ENCODE measurements at regions not wholly inside any gene's neighbourhood (a gene's known extent, or its start where the extent isn't known, plus 50 kb on each side); places are given as distances from the start of the nearest gene placed in this dataset.

- Histone ChIP-seq H3K4me1 (ENCODE audit: insufficient read depth, low read length) (no peaks in the 10 kb centered on the region), H3K56ac (ENCODE audit: insufficient read length, low read depth, low read length) (no peak overlapping the region), H4K91ac (ENCODE audit: insufficient read length, low read depth, low read length) (no peak overlapping the region), H3K14ac (ENCODE audit: insufficient read depth, low read length) (no peak overlapping the region), H3K27me3 (ENCODE audit: insufficient read depth, low read length) (no peaks in the 10 kb centered on the region), H4K8ac (replicated peaks; ENCODE audit: insufficient read length, low read depth, low read length) (no peak overlapping the region), H3T11ph (ENCODE audit: low read length) (no peak overlapping the region), H3K79me1 (ENCODE audit: insufficient read depth, low read depth, low read length, poor library complexity, severe bottlenecking) (no peaks in the 10 kb centered on the region), H2BK120ac (ENCODE audit: low read depth, low read length, poor library complexity, severe bottlenecking) (no peak overlapping the region), H3K4ac (ENCODE audit: low read depth, low read length) (no peak overlapping the region), H2BK5ac (ENCODE audit: insufficient read length, low read length) (no peak overlapping the region), H3K9ac (ENCODE audit: extremely low read depth, insufficient read length, low read length) (no peak overlapping the region), H3K27ac (ENCODE audit: insufficient read length, low read depth, low read length) (no peak overlapping the region), H4K20me1 (ENCODE audit: control insufficient read depth, insufficient read depth, insufficient read length) (no peaks in the 10 kb centered on the region), H2BK15ac (ENCODE audit: low read depth, low read length) (no peak overlapping the region), H3K9me3 (ENCODE audit: control insufficient read depth, low read depth, low read length) (no peaks in the 10 kb centered on the region), H3K23me2 (ENCODE audit: insufficient read length, low read depth, low read length, poor library complexity, severe bottlenecking) (no peaks in the 10 kb centered on the region), H4K5ac (ENCODE audit: insufficient read length, low read depth, low read length) (no peak overlapping the region), H2AFZ (ENCODE audit: low read length) (no peak overlapping the region), H2AK5ac (ENCODE audit: insufficient read length, low read length) (no peak overlapping the region), H3K18ac (ENCODE audit: insufficient read length, low read depth, low read length) (no peak overlapping the region), H3K79me2 (ENCODE audit: insufficient read depth, low read length) (no peaks in the 10 kb centered on the region), H3K4me2 (ENCODE audit: insufficient read depth, insufficient read length, low read length) (no peak overlapping the region), H2BK12ac (ENCODE audit: insufficient read length, low read depth, low read length) (no peak overlapping the region), H2BK20ac (ENCODE audit: low read depth, low read length, poor library complexity, severe bottlenecking) (no peak overlapping the region), H3K23ac (ENCODE audit: insufficient read length, low read depth, low read length) (no peak overlapping the region)
- WGBS (ENCODE audit: extremely low coverage, insufficient read length, low lambda C conversion rate) = no CpG with 5 or more reads among the region's 1 CpG
- DNase-seq = no peak
- Mint-ChIP-seq H3K27me3 (ENCODE audit: low read depth) (no peaks in the 10 kb centered on the region), H3K9me3 (peaks cover 20 to 26% of the 10 kb centered on the region in 2 experiments), H3K4me3 (no peak overlapping the region), H3K4me1 (no peaks in the 10 kb centered on the region), H3K27ac (no peak overlapping the region), H3K36me3 (ENCODE audit: insufficient read depth in 1 of 3, low read depth in 3 of 3) (peaks cover 0 to 18% (median 5%) of the 10 kb centered on the region in 3 experiments; a peak in 4 of 7 replicates)
- TF ChIP-seq CTCF (conservative IDR thresholded peaks at IDR 0.05) = no peak
Measured at GRCh38 chr18:60996326-60996725, 336.9 kb upstream of the CDH20 start.
